RWPE2 (cell line): ENCODE measurements at regions not wholly inside any gene's neighbourhood (a gene's known extent, or its start where the extent isn't known, plus 50 kb on each side); places are given as distances from the start of the nearest gene placed in this dataset.

Source experiments
- ATAC-seq: fragments of 200-7000 bp; cut with Tn5 transposase; 3 replicates; pipeline ENCODE4 v1.9.1; 2021; ENCODE audit warnings: low read depth
- DNase-seq: peaks from one replicate; pipeline ENCODE4 v3.0.0-alpha.2; 2020; ENCODE audit warnings: low spot score
- H3K27ac ChIP-seq: fragments of 450-650 bp; 2 replicates; pipeline ENCODE4 v1.5.1; 2017; ENCODE audit warnings: mild to moderate bottlenecking; ENCODE audit not compliant: poor library complexity, severe bottlenecking
- H3K27me3 ChIP-seq: fragments of 250-450 bp; sonication (Bioruptor Pico); 2 replicates; pipeline ENCODE4 v1.5.1; 2021; ENCODE audit warnings: mild to moderate bottlenecking, moderate library complexity; ENCODE audit not compliant: insufficient read depth, poor library complexity, severe bottlenecking
- H3K36me3 ChIP-seq: fragments of 250-450 bp; sonication (Bioruptor Pico); 2 replicates; pipeline ENCODE4 v1.5.1; 2020; ENCODE audit warnings: low read depth, mild to moderate bottlenecking, moderate library complexity
- H3K4me1 ChIP-seq: fragments of 250-450 bp; sonication (Bioruptor Pico); 2 replicates; pipeline ENCODE4 v1.5.1; 2021; ENCODE audit warnings: mild to moderate bottlenecking, moderate library complexity; ENCODE audit not compliant: insufficient read depth, poor library complexity, severe bottlenecking
- H3K4me3 ChIP-seq: fragments of 250-450 bp; sonication (Bioruptor Pico); 2 replicates; pipeline ENCODE4 v1.5.1; 2021; ENCODE audit warnings: mild to moderate bottlenecking, moderate library complexity; ENCODE audit not compliant: severe bottlenecking
- H3K9me3 ChIP-seq: fragments of 250-450 bp; sonication (Bioruptor Pico); 2 replicates; pipeline ENCODE4 v1.5.1; 2021; ENCODE audit warnings: mild to moderate bottlenecking, moderate library complexity; ENCODE audit not compliant: severe bottlenecking
- CTCF ChIP-seq: fragments of 450-650 bp; IDR thresholded peaks from one replicate; pipeline ENCODE4 v1.5.1; 2017; ENCODE audit warnings: mild to moderate bottlenecking, moderate library complexity; ENCODE audit not compliant: poor library complexity, severe bottlenecking

GRCh38 chr10:28850784-28851183 lies 173.5 kb downstream of the BAMBI start:
- H3K4me1 ChIP-seq: no peaks in the 10 kb centered on the region
- H3K36me3 ChIP-seq: no peaks in the 10 kb centered on the region
- H3K4me3 ChIP-seq: no peak overlapping the region
- no peak for DNase-seq
- no peak for TF ChIP-seq CTCF
- no peaks in the 10 kb centered on the region for H3K9me3 ChIP-seq
- no peak for ATAC-seq
- H3K27me3 ChIP-seq: peaks cover 15% of the 10 kb centered on the region
- H3K27ac ChIP-seq: no peak overlapping the region

- Histone ChIP-seq H3K36me3 (no peaks in the 10 kb centered on the region), H3K27ac (no peak overlapping the region), H3K4me1 (no peaks in the 10 kb centered on the region), H3K4me3 (no peak overlapping the region), H3K27me3 (peaks cover 15% of the 10 kb centered on the region), H3K9me3 (no peaks in the 10 kb centered on the region)
- ATAC-seq: no peak
- no peak for DNase-seq
- TF ChIP-seq CTCF: no peak
Observed at GRCh38 chr10:28853195-28853594, 175.9 kb downstream of the BAMBI start.

- no peak for ATAC-seq
- no peak for TF ChIP-seq CTCF
- H3K9me3 ChIP-seq: no peaks in the 10 kb centered on the region
- no peak overlapping the region for H3K4me3 ChIP-seq
- peaks cover 9% of the 10 kb centered on the region for H3K27me3 ChIP-seq
- no peaks in the 10 kb centered on the region for H3K36me3 ChIP-seq
- H3K27ac ChIP-seq: no peak overlapping the region
- DNase-seq: no peak
- no peaks in the 10 kb centered on the region for H3K4me1 ChIP-seq
Observed at GRCh38 chr10:28857164-28857563, 179.8 kb downstream of the BAMBI start.

- no peaks in the 10 kb centered on the region for H3K9me3 ChIP-seq
- ATAC-seq (no peak), DNase-seq (no peak)
- no peak overlapping the region for H3K4me3 ChIP-seq
- no peak for TF ChIP-seq CTCF
- H3K27me3 ChIP-seq: peaks cover 5% of the 10 kb centered on the region
- H3K36me3 ChIP-seq: no peaks in the 10 kb centered on the region
- H3K27ac ChIP-seq: no peak overlapping the region
- no peaks in the 10 kb centered on the region for H3K4me1 ChIP-seq
Observed at GRCh38 chr10:28858646-28859045, 181.3 kb downstream of the BAMBI start.

GRCh38 chr10:28859791-28860190 lies 182.5 kb downstream of the BAMBI start:
- no peaks in the 10 kb centered on the region for H3K4me1 ChIP-seq
- ATAC-seq (no peak), DNase-seq (no peak)
- no peaks in the 10 kb centered on the region for H3K9me3 ChIP-seq
- H3K27me3 ChIP-seq: peaks cover 5% of the 10 kb centered on the region
- TF ChIP-seq CTCF: no peak
- no peak overlapping the region for H3K4me3 ChIP-seq
- no peak overlapping the region for H3K27ac ChIP-seq
- no peaks in the 10 kb centered on the region for H3K36me3 ChIP-seq
